Neuronal stem cell (in vitro differentiated cells): ENCODE measurements at regions not wholly inside any gene's neighbourhood (a gene's known extent, or its start where the extent isn't known, plus 50 kb on each side); places are given as distances from the start of the nearest gene placed in this dataset. TPM values are rescaled to one million over a fixed set of nuclear protein-coding genes. Genes with fewer than 3 reads are reported as not detected.

Experiments used
- small RNA-seq: library from polyadenylated mRNA; stranded (forward); fragments of <200 nt; extraction: miRNeasy Mini kit (QIAGEN cat#:217004); gene quantifications from one replicate; pipeline ENCODE3, GENCODE V24; 2013; ENCODE audit not compliant: insufficient read depth

Small RNA genes lying in the stretch of these regions (small RNA-seq; reads per million reads assigned to genes)
- gene SNRPEP3 = not detected
